IPS DF 19.7 (cell line): ENCODE measurements at regions not wholly inside any gene's neighbourhood (a gene's known extent, or its start where the extent isn't known, plus 50 kb on each side); places are given as distances from the start of the nearest gene placed in this dataset.

Experiments
- DNase-seq: peaks from one replicate; pipeline ENCODE4 v3.0.0-alpha.2; 2013; ENCODE audit warnings: low read depth, low spot score

DNA sequence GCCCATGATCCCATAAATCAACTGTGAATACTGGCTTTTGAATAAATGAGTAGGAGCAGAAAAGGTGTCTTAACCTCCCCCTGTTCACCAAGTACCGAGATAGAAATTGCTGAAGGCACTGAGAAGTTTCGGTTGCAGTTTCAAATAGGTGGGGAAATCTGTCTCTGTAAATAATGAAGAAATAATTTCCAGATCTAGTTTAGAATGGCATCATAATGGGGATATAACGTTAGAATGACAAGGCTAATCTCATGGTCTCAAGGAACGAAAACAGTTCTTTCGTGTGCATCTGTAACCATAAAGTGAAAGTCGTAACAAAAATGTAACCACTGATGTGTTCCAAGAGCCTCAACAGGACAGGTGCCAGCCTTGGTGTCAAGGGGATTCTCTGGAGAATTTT is 49.9 kb upstream of the TMEM18 start:
- DNase-seq: no peak
